Glutamatergic neuron (in vitro differentiated cells): ENCODE measurements at regions not wholly inside any gene's neighbourhood (a gene's known extent, or its start where the extent isn't known, plus 50 kb on each side); places are given as distances from the start of the nearest gene placed in this dataset.
"Not testable (repeated sequence)": the region's sequence is repeated elsewhere in the genome, so short reads cannot be mapped to it uniquely, and the experiment has no call there.

ENCODE experiments used
- DNase-seq: peaks from one replicate; pipeline ENCODE4 v3.0.0; 2022
- H3K27ac Mint-ChIP-seq: one replicate; pipeline ENCODE4 v1.8.0; 2020; ENCODE audit warnings: mild to moderate bottlenecking, mixed read lengths, inconsistent platforms; ENCODE audit not compliant: unreplicated experiment
- H3K27me3 Mint-ChIP-seq: one replicate; pipeline ENCODE4 v1.8.0; 2020; ENCODE audit warnings: mild to moderate bottlenecking, moderate library complexity, mixed read lengths, inconsistent platforms; ENCODE audit not compliant: unreplicated experiment
- H3K36me3 Mint-ChIP-seq: one replicate; pipeline ENCODE4 v1.8.0; 2020; ENCODE audit warnings: mild to moderate bottlenecking, mixed read lengths, inconsistent platforms; ENCODE audit not compliant: unreplicated experiment
- H3K4me1 Mint-ChIP-seq: one replicate; pipeline ENCODE4 v1.8.0; 2020; ENCODE audit warnings: mild to moderate bottlenecking, low read depth, mixed read lengths, inconsistent platforms; ENCODE audit not compliant: unreplicated experiment
- H3K4me3 Mint-ChIP-seq: one replicate; pipeline ENCODE4 v1.8.0; 2020; ENCODE audit warnings: mild to moderate bottlenecking, mixed read lengths, inconsistent platforms; ENCODE audit not compliant: unreplicated experiment
- H3K9me3 Mint-ChIP-seq: one replicate; pipeline ENCODE4 v1.8.0; 2020; ENCODE audit warnings: mild to moderate bottlenecking, moderate library complexity, mixed read lengths, inconsistent platforms; ENCODE audit not compliant: unreplicated experiment
- TF ChIP-seq, protein P1 (sequence below): fragments of 200-600 bp; sonication (generic); IDR thresholded peaks from one replicate; pipeline ENCODE4 v1.5.0; 2021; ENCODE audit not compliant: partially characterized antibody, unreplicated experiment

DNA sequence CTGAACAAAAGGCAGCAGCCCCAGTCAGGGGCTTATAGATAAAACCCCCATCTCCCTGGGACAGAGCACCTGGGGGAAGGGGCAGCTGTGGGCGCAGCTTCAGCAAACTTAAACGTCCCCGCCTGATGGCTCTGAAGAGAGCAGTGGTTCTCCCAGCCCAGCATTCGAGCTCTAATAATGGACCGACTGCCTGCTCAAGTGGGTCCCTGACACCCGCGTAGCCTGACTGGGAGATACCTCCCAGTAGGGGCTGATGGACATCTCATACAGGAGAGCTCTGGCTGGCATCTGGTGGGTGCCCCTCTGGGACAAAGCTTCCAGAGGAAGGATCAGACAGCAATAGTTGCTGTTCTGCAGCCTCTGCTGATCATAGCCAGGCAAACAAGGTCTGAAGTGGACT, 172.1 kb downstream of the CRPPA start:
- H3K4me3 Mint-ChIP-seq, H3K27me3 Mint-ChIP-seq, H3K36me3 Mint-ChIP-seq, H3K9me3 Mint-ChIP-seq, DNase-seq, H3K4me1 Mint-ChIP-seq, H3K27ac Mint-ChIP-seq: not testable (repeated sequence)

DNA sequence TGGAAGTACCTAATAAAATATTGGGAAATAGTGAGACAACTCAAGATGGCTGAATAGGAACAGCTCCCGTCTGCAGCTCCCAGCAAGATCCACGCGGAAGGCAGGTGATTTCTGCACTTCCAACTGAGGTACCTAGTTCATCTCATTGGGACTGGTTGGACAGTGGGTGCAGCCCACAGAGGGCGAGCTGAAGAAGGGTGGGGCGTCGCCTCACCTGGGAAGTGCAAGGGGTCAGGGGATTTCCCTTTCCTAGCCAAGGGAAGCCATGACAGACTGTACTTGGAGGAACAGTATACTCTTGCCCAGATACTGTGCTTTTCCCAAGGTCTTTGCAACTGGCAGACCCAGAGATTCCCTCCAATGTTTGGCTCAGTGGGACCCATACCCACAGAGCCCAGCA, 172.8 kb downstream of the CRPPA start:
- DNase-seq, H3K4me1 Mint-ChIP-seq, H3K36me3 Mint-ChIP-seq, H3K4me3 Mint-ChIP-seq, H3K27ac Mint-ChIP-seq, H3K27me3 Mint-ChIP-seq, H3K9me3 Mint-ChIP-seq: not testable (repeated sequence)

DNA sequence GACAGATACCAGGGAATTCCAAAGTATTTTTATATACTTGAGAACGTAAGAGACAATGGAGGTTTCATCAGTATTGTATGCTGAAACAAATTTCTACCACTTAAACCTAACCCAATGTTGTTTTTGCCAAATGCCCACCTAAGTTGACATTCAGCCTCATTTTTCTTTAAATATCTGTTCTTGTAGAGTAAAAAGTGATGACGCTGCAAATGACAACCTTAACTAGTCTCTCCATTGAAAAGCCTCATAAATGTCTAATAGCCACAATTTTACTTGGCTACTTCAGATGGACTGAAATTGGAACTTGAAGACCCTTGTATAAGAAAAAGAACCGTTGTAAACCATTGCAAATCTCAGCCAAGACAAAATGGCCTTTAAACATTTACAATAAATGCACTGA, 176.9 kb downstream of the CRPPA start:
- no peaks in the 10 kb centered on the region for H3K4me1 Mint-ChIP-seq
- no peak for DNase-seq
- no peak overlapping the region for H3K4me3 Mint-ChIP-seq
- H3K36me3 Mint-ChIP-seq: no peaks in the 10 kb centered on the region
- TF ChIP-seq, protein P1, sequence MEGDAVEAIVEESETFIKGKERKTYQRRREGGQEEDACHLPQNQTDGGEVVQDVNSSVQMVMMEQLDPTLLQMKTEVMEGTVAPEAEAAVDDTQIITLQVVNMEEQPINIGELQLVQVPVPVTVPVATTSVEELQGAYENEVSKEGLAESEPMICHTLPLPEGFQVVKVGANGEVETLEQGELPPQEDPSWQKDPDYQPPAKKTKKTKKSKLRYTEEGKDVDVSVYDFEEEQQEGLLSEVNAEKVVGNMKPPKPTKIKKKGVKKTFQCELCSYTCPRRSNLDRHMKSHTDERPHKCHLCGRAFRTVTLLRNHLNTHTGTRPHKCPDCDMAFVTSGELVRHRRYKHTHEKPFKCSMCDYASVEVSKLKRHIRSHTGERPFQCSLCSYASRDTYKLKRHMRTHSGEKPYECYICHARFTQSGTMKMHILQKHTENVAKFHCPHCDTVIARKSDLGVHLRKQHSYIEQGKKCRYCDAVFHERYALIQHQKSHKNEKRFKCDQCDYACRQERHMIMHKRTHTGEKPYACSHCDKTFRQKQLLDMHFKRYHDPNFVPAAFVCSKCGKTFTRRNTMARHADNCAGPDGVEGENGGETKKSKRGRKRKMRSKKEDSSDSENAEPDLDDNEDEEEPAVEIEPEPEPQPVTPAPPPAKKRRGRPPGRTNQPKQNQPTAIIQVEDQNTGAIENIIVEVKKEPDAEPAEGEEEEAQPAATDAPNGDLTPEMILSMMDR: no peak
- no peaks in the 10 kb centered on the region for H3K9me3 Mint-ChIP-seq
- H3K27me3 Mint-ChIP-seq: no peaks in the 10 kb centered on the region
- H3K27ac Mint-ChIP-seq: no peak overlapping the region

DNA sequence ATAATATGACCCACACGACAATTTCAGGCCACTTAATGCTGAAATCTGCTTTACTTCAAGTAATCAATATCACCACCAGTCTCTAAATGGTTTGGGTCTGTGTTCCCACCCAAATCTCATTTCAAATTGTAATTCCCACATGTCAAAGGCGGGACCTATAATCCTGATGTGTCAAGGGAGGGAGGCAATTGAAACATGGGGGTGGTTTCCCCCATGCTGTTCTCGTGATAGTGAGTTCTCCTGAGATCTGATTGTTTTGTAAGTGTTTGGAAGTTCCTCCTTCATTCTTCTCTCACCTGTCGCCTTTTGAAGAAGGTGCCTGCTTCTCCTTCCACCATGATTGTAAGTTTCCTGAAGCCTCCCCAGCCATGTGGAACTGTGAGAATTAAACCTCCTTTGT, 178.4 kb downstream of the CRPPA start:
- Mint-ChIP-seq H3K9me3 (no peaks in the 10 kb centered on the region), H3K27me3 (no peaks in the 10 kb centered on the region), H3K4me1 (no peaks in the 10 kb centered on the region), H3K4me3 (no peak overlapping the region), H3K36me3 (no peaks in the 10 kb centered on the region), H3K27ac (no peak overlapping the region)
- DNase-seq: no peak
- TF ChIP-seq, protein P1: no peak

DNA sequence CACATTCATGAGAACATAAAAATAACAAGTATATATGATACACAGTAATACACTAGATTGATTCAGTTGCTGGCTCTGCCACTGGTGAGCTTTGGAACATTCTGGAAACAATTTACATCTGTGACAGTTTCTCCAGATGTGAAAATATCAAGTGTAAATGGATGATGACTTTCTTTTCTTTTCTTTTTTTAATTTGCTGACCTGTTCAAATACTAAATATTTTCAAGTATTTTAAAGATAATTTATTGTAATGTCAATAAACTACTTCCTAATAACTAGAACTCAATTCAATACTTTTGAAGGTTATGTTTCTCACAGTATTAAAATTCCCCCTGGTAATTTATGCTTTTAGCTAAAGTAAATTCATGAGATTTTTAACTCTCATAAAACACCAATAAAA, 180.3 kb downstream of the CRPPA start:
- DNase-seq: no peak
- H3K4me1 Mint-ChIP-seq: no peaks in the 10 kb centered on the region
- H3K4me3 Mint-ChIP-seq: no peak overlapping the region

DNA sequence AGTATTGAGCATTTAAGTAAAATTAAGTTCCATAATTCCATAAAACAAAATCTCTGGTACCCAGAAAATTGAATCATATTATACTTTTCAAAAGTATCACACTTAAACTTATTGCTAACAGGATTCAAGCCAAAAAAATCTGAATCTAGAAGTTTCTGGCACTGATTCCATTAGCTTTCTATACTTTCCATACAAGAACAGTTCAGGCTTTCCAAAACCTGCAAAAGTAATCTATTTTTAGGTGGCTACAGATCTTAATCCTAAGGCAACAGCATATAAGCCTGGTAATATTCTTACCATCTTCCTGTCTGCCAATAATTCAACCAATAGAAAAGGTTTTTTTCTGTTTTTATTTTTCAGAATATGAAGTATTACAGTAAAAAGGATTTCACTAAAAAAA, 185.0 kb downstream of the CRPPA start:
- Mint-ChIP-seq H3K36me3 (no peaks in the 10 kb centered on the region), H3K4me1 (no peaks in the 10 kb centered on the region), H3K27me3 (no peaks in the 10 kb centered on the region), H3K9me3 (no peaks in the 10 kb centered on the region), H3K27ac (no peak overlapping the region), H3K4me3 (no peak overlapping the region)
- TF ChIP-seq, protein P1: no peak
- no peak for DNase-seq

More for the DNA sequence above, 180.3 kb downstream of the CRPPA start:
- TF ChIP-seq, protein P1: no peak
- H3K36me3 Mint-ChIP-seq: no peaks in the 10 kb centered on the region
- no peak overlapping the region for H3K27ac Mint-ChIP-seq
- no peaks in the 10 kb centered on the region for H3K9me3 Mint-ChIP-seq
- H3K27me3 Mint-ChIP-seq: no peaks in the 10 kb centered on the region
